GM21367 (cell line): ENCODE measurements at regions not wholly inside any gene's neighbourhood (a gene's known extent, or its start where the extent isn't known, plus 50 kb on each side); places are given as distances from the start of the nearest gene placed in this dataset.
"Not testable (repeated sequence)": the region's sequence is repeated elsewhere in the genome, so short reads cannot be mapped to it uniquely, and the experiment has no call there.

ENCODE experiments used
- ATAC-seq: cut with Tn5 transposase; IDR thresholded peaks from one replicate; pipeline ENCODE4 v1.9.1; 2021; ENCODE audit not compliant: unreplicated experiment

DNA sequence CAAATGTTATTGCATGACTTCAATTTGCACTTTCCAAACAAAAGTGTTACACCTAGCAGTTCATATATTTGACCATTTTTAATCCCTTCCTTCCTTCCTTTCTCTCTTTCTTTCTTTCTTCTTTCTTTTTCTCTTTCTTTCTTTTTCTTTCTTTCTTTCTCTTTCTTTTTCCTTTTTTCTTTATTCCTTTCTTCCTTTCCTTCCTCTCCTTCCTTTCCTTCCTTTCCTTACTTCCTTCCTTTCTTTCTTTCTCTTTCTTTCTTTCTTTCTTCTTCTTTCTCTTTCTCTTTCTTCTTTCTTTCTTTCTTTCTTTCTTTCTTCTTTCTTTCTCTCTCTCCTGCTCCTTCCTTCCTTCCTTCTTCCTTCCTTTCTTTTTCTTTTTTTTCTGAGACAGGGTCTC is 146.7 kb upstream of the ALKAL2 start:
- no peak for ATAC-seq

DNA sequence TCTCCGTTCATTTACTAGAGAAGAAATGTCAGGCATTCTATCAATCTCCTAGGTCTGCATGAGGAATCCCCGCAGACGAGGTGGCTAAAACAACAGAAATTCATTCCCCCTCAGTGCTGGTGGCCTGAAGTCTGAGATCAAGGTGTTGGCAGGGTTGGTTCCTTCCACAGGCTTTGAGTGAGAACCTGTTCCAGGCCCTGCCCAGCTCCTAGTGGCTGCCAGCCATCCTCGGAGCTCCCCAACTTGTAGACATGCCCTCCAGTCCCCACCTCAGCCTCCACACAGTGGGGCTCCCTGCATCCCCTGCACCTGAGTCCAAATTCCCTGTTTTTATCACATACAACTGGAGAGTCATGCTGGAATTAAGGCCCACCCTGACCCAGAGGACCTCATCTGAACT is 145.3 kb upstream of the ALKAL2 start:
- ATAC-seq: no peak

DNA sequence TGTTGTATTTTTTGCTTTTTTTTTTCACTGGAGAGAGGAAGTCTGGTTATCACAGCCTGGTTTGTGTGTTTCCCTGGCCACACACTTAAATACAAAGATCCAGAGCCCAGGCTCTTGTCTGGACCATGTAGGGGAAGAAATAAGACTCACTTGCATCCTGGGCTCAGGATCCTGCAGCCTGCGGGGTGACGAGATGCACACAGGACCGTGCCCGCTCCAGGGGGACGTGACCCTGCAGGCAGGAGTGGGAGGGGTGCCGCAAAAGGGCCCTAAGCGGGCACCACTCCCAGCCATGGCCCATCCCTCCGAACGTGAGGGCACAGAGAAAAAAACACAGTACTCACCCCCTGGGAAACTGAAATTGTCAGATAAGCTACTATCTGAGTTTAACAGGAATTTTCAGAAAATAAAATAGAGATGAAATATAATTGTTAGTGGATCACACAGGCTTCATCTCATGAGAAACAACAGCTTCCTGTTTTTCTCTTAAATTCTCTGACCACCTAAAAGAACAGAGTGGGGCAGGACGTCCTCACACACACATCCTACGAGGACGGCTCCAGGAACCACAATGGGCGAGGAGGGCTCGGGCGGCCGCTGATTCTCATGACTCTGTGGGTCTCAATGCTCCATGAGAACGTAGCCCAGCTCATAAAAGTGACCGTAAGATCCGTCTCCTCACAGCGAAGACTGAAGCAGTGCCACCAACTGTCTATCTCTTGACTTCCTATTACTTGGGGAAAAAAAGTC is 142.6 kb upstream of the ALKAL2 start:
- ATAC-seq: no peak

GRCh38 chr2:429575-430254 is 141.8 kb upstream of the ALKAL2 start:
- no peak for ATAC-seq

GRCh38 chr2:429142-429541 is 141.3 kb upstream of the ALKAL2 start:
- no peak for ATAC-seq

DNA sequence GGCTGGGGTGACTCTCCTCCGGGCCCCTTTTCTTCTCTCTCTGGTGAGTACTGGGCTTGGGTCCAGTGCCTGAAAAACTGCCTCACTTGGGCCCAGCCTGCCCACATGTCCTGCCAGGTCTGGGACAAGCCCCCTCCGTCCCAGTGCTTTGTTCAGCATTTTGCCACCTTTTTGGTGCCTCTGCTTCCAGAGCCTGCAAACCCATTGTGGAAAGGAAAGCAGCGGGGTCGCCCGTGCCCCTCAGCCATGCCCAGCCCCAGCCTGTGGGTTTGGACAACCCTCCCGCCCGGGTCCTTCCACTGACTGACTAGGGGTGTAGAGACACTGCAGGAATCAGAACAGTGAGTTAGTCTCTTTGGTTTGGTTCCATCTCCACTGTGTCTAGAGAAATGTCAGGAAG is 140.7 kb upstream of the ALKAL2 start:
- no peak for ATAC-seq

GRCh38 chr2:426696-427095 is 138.8 kb upstream of the ALKAL2 start:
- not testable (repeated sequence) for ATAC-seq

- no peak for ATAC-seq
These were observed 138.1 kb upstream of the ALKAL2 start for GRCh38 chr2:425947-426346.

GRCh38 chr2:425243-425642 is 137.4 kb upstream of the ALKAL2 start:
- ATAC-seq: no peak

DNA sequence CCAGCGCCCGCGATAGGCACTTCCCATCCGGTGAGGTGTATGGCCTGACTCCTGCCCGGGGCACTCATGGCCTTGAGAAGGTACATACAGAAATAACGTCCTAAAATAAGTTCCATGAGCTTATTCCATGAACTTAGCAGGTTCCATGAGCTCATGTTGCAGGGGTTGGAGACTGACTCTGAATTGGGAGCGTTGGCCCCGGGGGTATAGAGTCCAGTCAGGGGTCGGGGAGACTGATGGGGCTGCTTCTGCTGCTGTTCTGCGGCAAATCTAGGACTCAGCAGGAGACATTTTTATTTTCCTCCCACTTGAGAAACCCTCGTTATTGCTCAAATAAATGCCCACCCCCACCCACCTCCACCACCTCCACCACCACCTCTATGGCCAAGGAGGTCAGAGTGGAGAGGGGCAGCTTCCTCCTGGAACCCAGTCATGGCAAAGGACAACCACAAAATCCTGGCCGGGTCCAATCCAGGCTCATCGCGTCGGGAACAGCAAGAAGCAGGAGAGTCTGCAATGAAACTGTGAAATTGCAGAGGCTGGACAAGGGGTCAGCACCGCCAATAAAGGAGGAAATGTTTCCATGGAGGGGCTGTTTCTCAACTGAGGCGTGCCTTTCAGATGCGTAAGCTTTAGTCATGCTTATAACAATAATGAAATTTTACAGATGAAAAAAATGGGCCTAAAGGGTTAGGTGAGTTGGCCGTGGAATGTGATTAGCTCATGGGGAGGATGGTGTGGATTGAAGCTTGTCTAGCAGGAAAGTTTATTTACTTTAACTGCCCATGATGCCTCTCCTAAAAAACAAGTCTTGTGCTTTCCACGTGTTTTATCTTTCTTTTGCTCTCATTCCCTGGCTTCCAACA is 136.6 kb upstream of the ALKAL2 start:
- ATAC-seq: no peak

DNA sequence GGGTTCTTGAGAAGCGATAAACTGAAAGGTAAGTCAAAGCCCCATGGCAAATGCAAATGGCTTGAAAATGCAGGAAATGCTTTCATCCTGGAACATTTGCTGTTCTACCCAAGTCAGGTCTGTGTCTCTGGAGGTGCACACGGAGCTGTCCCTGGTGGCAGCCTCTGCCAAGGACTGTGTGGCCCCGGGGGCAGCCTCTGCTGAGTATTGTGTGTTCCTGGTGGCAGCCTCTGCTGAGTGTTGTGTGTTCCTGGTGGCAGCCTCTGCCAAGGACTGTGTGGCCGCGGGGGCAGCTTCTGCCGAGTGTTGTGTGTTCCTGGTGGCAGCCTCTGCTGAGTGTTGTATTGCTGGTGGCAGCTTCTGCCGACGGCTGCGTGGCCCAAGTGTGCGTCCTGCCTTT is 135.6 kb upstream of the ALKAL2 start:
- no peak for ATAC-seq

DNA sequence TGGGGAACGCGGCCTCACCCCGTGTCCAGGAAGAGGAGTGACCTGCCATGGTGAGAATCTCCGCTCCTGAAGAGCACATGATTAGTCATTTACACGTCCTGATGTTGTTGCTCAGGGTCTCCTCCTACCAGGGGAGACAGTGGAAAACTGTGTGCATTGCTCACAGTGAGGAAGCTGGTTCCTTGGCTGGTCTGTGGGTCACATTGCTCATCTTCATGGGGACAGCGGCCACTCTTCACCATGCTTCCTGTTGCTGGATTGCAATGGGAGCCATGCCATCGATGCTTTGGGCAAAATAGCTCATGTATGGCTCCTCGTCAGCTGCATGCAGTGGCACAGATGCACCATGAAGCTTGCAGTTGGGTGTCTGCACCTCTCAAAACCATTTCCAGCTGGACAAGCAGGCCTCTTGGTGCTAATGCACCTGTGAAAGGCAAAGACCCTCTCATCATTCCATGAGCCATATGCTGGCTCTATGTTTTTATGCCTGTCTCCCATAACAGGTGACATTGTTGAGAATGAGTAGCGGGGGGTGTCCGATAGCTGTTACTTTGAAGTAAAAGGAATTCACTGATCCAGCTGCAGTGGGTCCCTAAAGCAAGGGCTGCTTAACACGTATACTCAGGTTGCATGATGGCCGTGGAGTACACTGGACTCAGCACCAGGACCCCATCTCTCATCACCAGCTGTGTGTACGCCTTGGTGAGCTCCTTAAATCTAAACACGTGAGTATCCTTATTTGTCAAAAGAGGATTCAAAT is 135.0 kb upstream of the ALKAL2 start:
- no peak for ATAC-seq

GRCh38 chr2:421406-421805 is 133.5 kb upstream of the ALKAL2 start:
- ATAC-seq: no peak

DNA sequence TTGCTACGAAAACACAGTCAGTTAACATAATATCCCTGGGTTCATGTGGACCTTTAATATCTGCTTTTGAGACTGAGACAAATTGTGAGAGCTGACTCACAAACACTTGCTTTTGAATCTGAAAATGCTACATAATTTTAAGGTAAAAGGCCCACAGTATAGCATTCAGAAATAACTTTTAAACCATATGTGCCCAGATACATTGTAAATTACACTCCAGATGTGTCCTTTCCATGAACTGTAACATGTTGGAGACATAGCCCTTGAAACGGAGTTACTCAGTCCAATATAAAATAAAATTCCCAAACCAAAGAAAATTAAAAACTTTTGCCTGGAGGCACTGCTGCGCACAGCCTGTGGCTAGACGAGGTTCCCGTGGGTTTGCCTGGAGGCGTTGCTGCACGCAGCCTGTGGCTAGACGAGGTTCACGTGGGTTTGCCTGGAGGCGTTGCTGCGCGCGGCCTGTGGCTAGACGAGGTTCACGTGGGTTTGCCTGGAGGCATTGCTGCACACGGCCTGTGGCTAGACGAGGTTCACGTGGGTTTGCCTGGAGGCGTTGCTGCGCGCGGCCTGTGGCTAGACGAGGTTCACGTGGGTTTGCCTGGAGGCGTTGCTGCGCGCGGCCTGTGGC is 131.9 kb upstream of the ALKAL2 start:
- ATAC-seq: no peak

DNA sequence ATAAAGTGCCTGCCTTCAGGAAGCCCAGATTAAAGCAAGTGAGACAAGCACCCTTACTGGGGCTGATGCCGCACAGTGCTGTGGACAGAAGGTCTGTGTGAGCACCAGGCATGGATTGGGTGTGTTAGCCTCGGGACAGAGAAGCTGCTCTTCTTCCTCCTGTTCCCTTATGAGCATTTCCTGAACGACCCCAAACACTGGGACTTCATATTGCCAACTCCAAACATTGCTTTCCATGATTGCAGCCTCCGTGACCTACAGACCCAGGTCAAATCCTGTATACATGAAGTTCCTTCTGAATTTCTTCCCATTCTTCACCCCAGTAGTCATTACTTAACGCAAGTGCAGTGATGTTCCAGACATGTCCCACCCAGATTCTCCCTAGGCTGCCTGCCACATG is 129.8 kb upstream of the ALKAL2 start:
- no peak for ATAC-seq

DNA sequence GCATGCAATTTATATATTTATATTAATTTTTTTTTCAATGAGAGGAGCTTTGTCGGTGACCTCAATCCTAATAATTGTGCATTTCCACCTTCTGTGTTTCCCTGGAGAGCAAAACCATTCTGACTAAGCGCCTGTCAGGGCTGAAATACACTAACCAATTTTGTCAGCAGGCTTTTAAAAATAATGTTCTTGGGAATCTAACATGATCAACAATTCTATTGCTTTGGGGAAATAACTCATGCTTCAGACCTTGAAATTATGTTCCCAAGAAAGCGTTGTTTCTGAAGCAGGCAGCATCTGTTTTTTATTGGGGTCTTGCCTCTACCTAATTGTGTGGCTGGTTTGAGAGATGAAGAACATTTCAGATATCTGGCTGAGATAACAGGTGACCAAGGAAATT is 129.1 kb upstream of the ALKAL2 start:
- ATAC-seq: no peak

GRCh38 chr2:415986-416610 is 128.2 kb upstream of the ALKAL2 start:
- no peak for ATAC-seq

GRCh38 chr2:409523-409922 is 121.6 kb upstream of the ALKAL2 start:
- ATAC-seq: no peak

DNA sequence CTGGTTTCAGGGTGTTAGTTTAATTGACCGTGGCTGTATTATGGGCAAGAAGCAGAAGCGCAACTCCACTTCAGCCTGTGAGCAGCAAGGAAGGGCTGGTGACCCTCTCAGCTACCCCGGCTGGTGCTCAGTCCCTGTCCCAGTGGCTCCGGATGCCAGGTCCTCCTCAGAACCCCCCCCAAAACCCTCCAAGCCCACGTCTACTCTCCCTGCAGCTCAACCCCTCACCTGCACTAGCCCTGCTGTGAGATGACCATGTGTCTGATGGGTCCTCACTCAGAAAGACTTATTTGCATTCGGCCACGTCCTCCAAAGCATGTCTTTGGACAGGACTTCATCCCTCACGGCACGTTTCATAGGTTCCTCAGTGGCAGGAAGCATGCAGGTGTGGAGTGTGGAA is 119.7 kb upstream of the ALKAL2 start:
- ATAC-seq: no peak

GRCh38 chr2:406876-407275 is 119.0 kb upstream of the ALKAL2 start:
- ATAC-seq: no peak
